PC-9 (cell line): ENCODE measurements at regions not wholly inside any gene's neighbourhood (a gene's known extent, or its start where the extent isn't known, plus 50 kb on each side); places are given as distances from the start of the nearest gene placed in this dataset.

Experiments
- BruUV-seq: library from RNA; stranded (reverse); fragments of 400-500 nt; replicated peaks from 2 replicates; lab custom pipeline; 2021; lab: Mats Ljungman, UMichigan
- CTCF ChIA-PET: fragments of 300-600 bp; sonication (Branson Sonifier 250); formaldehyde crosslinking; loops from one replicate; lab custom pipeline; 2022; ENCODE audit warnings: antibody characterized with exemption; lab: Charles Lee
- POLR2A ChIA-PET: fragments of 300-600 bp; sonication (Branson Sonifier 250); formaldehyde crosslinking; loops from one replicate; lab custom pipeline; 2022; ENCODE audit warnings: antibody characterized with exemption; ENCODE audit not compliant: unreplicated experiment; lab: Charles Lee
- DNase-seq, 2 experiments: peaks; one replicate each; pipeline versions ENCODE4 v3.0.0 to v3.0.0-alpha.2; 2015 to 2022; ENCODE audit warnings: mixed read lengths in 1 of 2
- H2AFZ ChIP-seq: fragments of 200-600 bp; sonication (generic); 2 replicates; pipeline ENCODE4 v1.8.1; 2017; ENCODE audit warnings: antibody characterized with exemption
- H3F3A ChIP-seq: fragments of 200-600 bp; sonication (generic); 2 replicates; pipeline ENCODE4 v1.8.1; 2017; ENCODE audit warnings: antibody characterized with exemption, mild to moderate bottlenecking, low read depth; ENCODE audit not compliant: insufficient read depth
- H3K27ac ChIP-seq: fragments of 200-600 bp; sonication (generic); 2 replicates; pipeline ENCODE4 v1.6.1; 2016; ENCODE audit warnings: mixed run types
- H3K27me3 ChIP-seq: fragments of 200-600 bp; sonication (generic); 2 replicates; pipeline ENCODE4 v1.6.1; 2016; ENCODE audit warnings: low read depth, mixed run types; ENCODE audit not compliant: insufficient read depth
- H3K36me3 ChIP-seq: fragments of 200-600 bp; sonication (generic); 2 replicates; pipeline ENCODE4 v1.6.1; 2016; ENCODE audit warnings: low read depth, mixed run types
- H3K4me1 ChIP-seq: fragments of 200-600 bp; sonication (generic); replicated peaks from 2 replicates; pipeline ENCODE4 v1.6.1; 2016; ENCODE audit warnings: mixed run types; ENCODE audit not compliant: insufficient read depth
- H3K4me2 ChIP-seq: fragments of 200-600 bp; sonication (generic); 2 replicates; pipeline ENCODE4 v1.6.1; 2017; ENCODE audit warnings: mixed run types
- H3K4me3 ChIP-seq: fragments of 200-600 bp; sonication (generic); 2 replicates; pipeline ENCODE4 v1.6.1; 2016; ENCODE audit warnings: mixed run types
- H3K79me2 ChIP-seq: fragments of 200-600 bp; sonication (generic); 2 replicates; pipeline ENCODE4 v1.6.1; 2017; ENCODE audit warnings: low read depth, mixed run types
- H3K9me2 ChIP-seq: fragments of 200-600 bp; sonication (generic); 2 replicates; pipeline ENCODE4 v1.8.1; 2017; ENCODE audit warnings: mild to moderate bottlenecking; ENCODE audit not compliant: insufficient read depth
- H3K9me3 ChIP-seq: fragments of 200-600 bp; sonication (generic); 2 replicates; pipeline ENCODE4 v1.8.1; 2016; ENCODE audit warnings: low read depth; ENCODE audit not compliant: insufficient read depth
- H4K20me1 ChIP-seq: fragments of 200-600 bp; sonication (generic); 2 replicates; pipeline ENCODE4 v1.8.1; 2017; ENCODE audit not compliant: insufficient read depth
- EZH2 ChIP-seq: fragments of 200-600 bp; sonication (generic); IDR thresholded peaks from 2 replicates; pipeline ENCODE4 v1.8.0; 2017; ENCODE audit warnings: antibody characterized with exemption, low read depth
- intact Hi-C: fragments of 100-400 bp; cut with micrococcal nuclease; formaldehyde crosslinking; loops from one replicate; pipeline ENCODE4 v1.10.0; 2022; ENCODE audit not compliant: unreplicated experiment
- TF ChIP-seq, protein P1 (sequence below): fragments of 200-600 bp; sonication (generic); conservative IDR thresholded peaks from 2 replicates; pipeline ENCODE4 v1.6.1; 2017; ENCODE audit warnings: mixed run types, antibody characterized with exemption, mild to moderate bottlenecking, moderate library complexity

DNA sequence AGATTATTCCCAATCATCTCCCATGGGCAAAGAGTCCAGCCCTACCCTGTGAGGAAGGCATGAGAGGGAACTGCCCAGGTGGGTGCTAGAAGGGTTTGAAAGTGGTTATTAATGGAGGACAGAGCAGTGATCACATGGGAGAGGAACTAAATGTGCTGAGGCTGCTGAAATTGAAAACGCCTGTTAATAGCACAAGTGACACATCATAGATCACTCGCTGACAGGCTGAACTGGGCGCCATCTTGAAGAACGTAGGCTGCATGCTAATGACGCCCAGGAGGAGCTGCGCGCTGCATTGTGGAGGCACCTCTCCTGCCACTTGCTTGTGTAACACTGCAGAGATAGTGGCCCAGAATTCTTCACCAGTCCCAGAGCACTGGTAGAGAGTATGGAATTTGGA, 182.9 kb downstream of the KCNA5 start:
- DNase-seq = no peak
- 0 out of 2 replicates have a peak, but pooled peaks cover 2% of the 10 kb centered on the region for H3K27me3 ChIP-seq
- H2AFZ ChIP-seq = no peak overlapping the region
- no peaks in the 10 kb centered on the region for H3K4me1 ChIP-seq
- ChIA-PET POLR2A (no interaction called here), CTCF (no interaction called here)
- H3K9me2 ChIP-seq = no peaks in the 10 kb centered on the region
- no peak overlapping the region for H3K4me2 ChIP-seq
- no peaks in the 10 kb centered on the region for H3K9me3 ChIP-seq
- H4K20me1 ChIP-seq = no peaks in the 10 kb centered on the region
- no peaks in the 10 kb centered on the region for H3K36me3 ChIP-seq
- H3F3A ChIP-seq = no peaks in the 10 kb centered on the region
- intact Hi-C loops = no loop called here
- no peak overlapping the region for H3K4me3 ChIP-seq
- BruUV-seq = no TSS peak
- no peaks in the 10 kb centered on the region for H3K79me2 ChIP-seq
- no peak for TF ChIP-seq EZH2
- TF ChIP-seq, protein P1, sequence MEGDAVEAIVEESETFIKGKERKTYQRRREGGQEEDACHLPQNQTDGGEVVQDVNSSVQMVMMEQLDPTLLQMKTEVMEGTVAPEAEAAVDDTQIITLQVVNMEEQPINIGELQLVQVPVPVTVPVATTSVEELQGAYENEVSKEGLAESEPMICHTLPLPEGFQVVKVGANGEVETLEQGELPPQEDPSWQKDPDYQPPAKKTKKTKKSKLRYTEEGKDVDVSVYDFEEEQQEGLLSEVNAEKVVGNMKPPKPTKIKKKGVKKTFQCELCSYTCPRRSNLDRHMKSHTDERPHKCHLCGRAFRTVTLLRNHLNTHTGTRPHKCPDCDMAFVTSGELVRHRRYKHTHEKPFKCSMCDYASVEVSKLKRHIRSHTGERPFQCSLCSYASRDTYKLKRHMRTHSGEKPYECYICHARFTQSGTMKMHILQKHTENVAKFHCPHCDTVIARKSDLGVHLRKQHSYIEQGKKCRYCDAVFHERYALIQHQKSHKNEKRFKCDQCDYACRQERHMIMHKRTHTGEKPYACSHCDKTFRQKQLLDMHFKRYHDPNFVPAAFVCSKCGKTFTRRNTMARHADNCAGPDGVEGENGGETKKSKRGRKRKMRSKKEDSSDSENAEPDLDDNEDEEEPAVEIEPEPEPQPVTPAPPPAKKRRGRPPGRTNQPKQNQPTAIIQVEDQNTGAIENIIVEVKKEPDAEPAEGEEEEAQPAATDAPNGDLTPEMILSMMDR = no peak
- H3K27ac ChIP-seq = no peak overlapping the region

DNA sequence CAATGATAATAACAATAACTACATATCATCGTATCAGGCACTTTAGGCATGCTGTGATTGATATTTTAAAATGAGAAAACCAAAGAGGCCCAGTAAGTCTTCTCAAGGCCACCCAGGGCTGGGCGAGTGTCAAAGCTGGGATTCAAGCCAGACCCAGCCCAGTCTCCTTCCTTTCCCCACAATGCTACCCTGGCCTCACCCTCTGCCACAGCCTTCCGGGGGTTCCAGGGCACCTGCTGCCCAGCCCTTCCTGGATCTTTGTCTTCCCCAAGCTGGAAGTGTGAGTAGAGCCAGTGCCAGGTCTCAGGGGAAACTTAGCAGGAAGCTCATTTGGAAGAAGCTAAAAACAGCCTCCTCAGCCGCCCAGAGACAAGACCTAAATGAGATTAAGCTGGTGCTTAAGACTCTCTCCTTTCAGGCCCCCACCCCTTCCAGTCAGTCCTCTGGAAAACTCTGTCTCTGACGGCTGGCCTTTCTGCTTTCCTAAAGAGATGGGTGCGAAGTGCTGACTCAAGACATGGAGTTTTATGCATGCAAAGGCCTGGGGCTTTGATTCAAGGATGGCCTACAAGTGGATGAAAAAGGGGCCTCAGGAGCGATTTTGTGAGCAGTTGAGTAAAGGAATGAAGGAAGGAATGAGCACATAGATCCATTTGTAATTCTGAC, 184.2 kb downstream of the KCNA5 start:
- no peaks in the 10 kb centered on the region for H3F3A ChIP-seq
- ChIA-PET POLR2A (no interaction called here), CTCF (no interaction called here)
- intact Hi-C loops = no loop called here
- no peaks in the 10 kb centered on the region for H3K9me3 ChIP-seq
- no peak for TF ChIP-seq EZH2
- TF ChIP-seq, protein P1 = no peak
- DNase-seq = no peak
- no TSS peak for BruUV-seq
- H3K4me2 ChIP-seq = no peak overlapping the region
- H3K27me3 ChIP-seq = peaks cover 11% of the 10 kb centered on the region; the same call in 1 of the 2 replicates
- H3K4me1 ChIP-seq = no peaks in the 10 kb centered on the region
- H3K9me2 ChIP-seq = no peaks in the 10 kb centered on the region
- H3K27ac ChIP-seq = no peak overlapping the region
- H2AFZ ChIP-seq = no peak overlapping the region
- H3K79me2 ChIP-seq = no peaks in the 10 kb centered on the region
- H3K36me3 ChIP-seq = no peaks in the 10 kb centered on the region
- no peak overlapping the region for H3K4me3 ChIP-seq
- no peaks in the 10 kb centered on the region for H4K20me1 ChIP-seq

DNA sequence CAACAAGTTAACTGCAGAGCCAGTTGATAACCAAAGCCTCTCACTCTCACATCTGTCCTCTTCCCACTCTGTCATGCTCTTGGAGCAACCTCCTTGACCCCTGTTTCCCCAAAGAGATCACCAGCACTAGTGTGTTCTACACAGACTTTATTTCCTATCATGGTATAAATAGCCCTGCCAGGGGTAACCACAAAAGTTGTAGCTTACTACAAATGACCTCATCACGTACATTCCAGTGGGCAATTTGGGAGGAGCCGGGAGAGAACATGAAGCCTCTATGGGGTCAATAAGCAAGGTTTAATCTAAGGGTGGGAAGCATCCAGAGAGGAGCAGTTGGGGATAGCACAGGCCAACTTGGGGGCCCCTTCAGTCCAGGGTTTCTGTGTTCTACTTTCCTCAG, 186.5 kb downstream of the KCNA5 start:
- intact Hi-C loops = no loop called here
- ChIA-PET CTCF (no interaction called here), POLR2A (no interaction called here)
- Histone ChIP-seq H3K4me3 (no peak overlapping the region), H3K36me3 (no peaks in the 10 kb centered on the region), H3K4me1 (no peaks in the 10 kb centered on the region), H3K9me3 (no peaks in the 10 kb centered on the region), H3K79me2 (no peaks in the 10 kb centered on the region), H4K20me1 (no peaks in the 10 kb centered on the region), H3F3A (no peaks in the 10 kb centered on the region), H3K9me2 (no peaks in the 10 kb centered on the region), H3K4me2 (no peak overlapping the region), H3K27me3 (peaks cover 30% of the 10 kb centered on the region), H3K27ac (no peak overlapping the region), H2AFZ (no peak overlapping the region)
- TF ChIP-seq, protein P1 = no peak
- no peak for TF ChIP-seq EZH2
- DNase-seq = no peak
- no TSS peak for BruUV-seq
